NT2/D1 (cell line): ENCODE measurements at regions not wholly inside any gene's neighbourhood (a gene's known extent, or its start where the extent isn't known, plus 50 kb on each side); places are given as distances from the start of the nearest gene placed in this dataset.

ENCODE experiments used
- DNase-seq: peaks from one replicate; pipeline ENCODE4 v3.0.0-alpha.2; 2011; ENCODE audit warnings: low read depth, low spot score
- H3K27me3 ChIP-seq: 2 replicates; pipeline ENCODE4 v1.6.0; 2011; ENCODE audit warnings: mild to moderate bottlenecking; ENCODE audit not compliant: insufficient read length, insufficient read depth
- H3K36me3 ChIP-seq: 2 replicates; pipeline ENCODE4 v1.6.1; 2011; ENCODE audit warnings: mild to moderate bottlenecking, low read length, mixed read lengths; ENCODE audit not compliant: insufficient read depth, insufficient read length
- H3K4me1 ChIP-seq: 2 replicates; pipeline ENCODE4 v1.5.1; 2011; ENCODE audit not compliant: insufficient read depth, insufficient read length
- H3K4me3 ChIP-seq: 2 replicates; pipeline ENCODE4 v1.5.1; 2011; ENCODE audit warnings: low read depth; ENCODE audit not compliant: insufficient read length
- H3K9ac ChIP-seq: 2 replicates; pipeline ENCODE4 v1.6.0; 2011; ENCODE audit warnings: low read depth; ENCODE audit not compliant: insufficient read length
- H3K9me3 ChIP-seq: 2 replicates; pipeline ENCODE4 v1.5.1; 2011; ENCODE audit warnings: mild to moderate bottlenecking, low read length; ENCODE audit not compliant: insufficient read depth
- SUZ12 ChIP-seq: IDR thresholded peaks from 2 replicates; pipeline ENCODE4 v1.6.1; 2011; ENCODE audit not compliant: insufficient read length, insufficient read depth; ENCODE audit errors: extremely low read depth
- YY1 ChIP-seq: IDR thresholded peaks from 2 replicates; pipeline ENCODE4 v1.6.1; 2011; ENCODE audit not compliant: insufficient read length, insufficient read depth
- ZNF274 ChIP-seq: IDR thresholded peaks from 2 replicates; pipeline ENCODE4 v1.6.1; 2011; ENCODE audit warnings: mild to moderate bottlenecking, low read depth, low read length

DNA sequence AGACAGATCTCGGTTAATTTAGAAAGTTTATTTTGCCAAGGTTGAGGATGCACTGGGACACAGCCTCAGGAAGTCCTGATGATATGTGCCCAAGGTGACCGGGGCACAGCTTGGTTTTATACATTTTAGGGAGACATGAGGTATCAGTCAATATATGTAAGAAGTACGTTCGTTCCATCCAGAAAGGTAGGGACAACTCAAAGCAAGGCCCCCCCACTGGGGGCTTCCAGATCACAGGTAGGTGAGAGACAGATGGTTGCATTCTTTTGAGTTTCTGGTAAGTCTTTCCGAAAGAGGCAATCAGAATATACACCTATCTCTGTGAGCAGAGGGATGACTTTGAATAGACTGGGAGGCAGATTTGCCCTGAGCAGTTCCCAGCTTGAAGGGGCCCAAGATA, 60.4 kb upstream of the VTCN1 start:
- Histone ChIP-seq H3K9ac (no peak overlapping the region), H3K4me3 (no peak overlapping the region), H3K4me1 (peaks cover 4% of the 10 kb centered on the region), H3K36me3 (no peaks in the 10 kb centered on the region), H3K27me3 (no peaks in the 10 kb centered on the region), H3K9me3 (peaks cover 10% of the 10 kb centered on the region)
- no peak for TF ChIP-seq YY1
- no peak for TF ChIP-seq SUZ12
- no peak for TF ChIP-seq ZNF274
- DNase-seq, result no peak

DNA sequence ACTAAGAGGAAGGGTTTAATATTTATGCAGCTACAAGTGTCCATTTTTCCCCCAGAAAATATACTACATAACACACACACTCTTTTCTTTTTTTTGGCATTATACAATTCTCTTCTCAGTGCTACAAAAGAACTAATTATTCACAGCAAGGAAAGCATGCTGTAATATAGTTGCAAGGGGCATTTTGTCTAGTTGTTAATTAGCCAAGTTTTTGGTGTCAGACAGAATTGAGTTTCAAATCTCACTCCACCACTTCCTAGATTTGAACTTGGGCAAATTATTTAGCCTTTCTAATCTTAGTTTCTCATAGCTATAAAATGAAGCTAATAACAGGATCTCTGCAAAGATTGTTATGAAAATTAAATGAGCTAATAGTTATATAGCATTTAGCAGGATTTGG, 60.0 kb upstream of the VTCN1 start:
- no peak overlapping the region for H3K9ac ChIP-seq
- H3K4me1 ChIP-seq, result peaks cover 4% of the 10 kb centered on the region
- peaks cover 10% of the 10 kb centered on the region for H3K9me3 ChIP-seq

GRCh38 chr1:117268535-117269455, 58.1 kb upstream of the VTCN1 start:
- H3K9me3 ChIP-seq, result peaks cover 10% of the 10 kb centered on the region
- H3K9ac ChIP-seq, result no peak overlapping the region
- TF ChIP-seq YY1 (no peak), ZNF274 (no peak), SUZ12 (no peak)
- peak; percentile 68 for DNase-seq
- no peak overlapping the region for H3K4me3 ChIP-seq
- H3K27me3 ChIP-seq, result no peaks in the 10 kb centered on the region
- H3K36me3 ChIP-seq, result no peaks in the 10 kb centered on the region
- H3K4me1 ChIP-seq, result peaks cover 4% of the 10 kb centered on the region

More for the DNA sequence above, 60.0 kb upstream of the VTCN1 start:
- Histone ChIP-seq H3K27me3 (no peaks in the 10 kb centered on the region), H3K36me3 (no peaks in the 10 kb centered on the region), H3K4me3 (no peak overlapping the region)
- DNase-seq, result no peak
- no peak for TF ChIP-seq YY1
- no peak for TF ChIP-seq SUZ12
- no peak for TF ChIP-seq ZNF274

DNA sequence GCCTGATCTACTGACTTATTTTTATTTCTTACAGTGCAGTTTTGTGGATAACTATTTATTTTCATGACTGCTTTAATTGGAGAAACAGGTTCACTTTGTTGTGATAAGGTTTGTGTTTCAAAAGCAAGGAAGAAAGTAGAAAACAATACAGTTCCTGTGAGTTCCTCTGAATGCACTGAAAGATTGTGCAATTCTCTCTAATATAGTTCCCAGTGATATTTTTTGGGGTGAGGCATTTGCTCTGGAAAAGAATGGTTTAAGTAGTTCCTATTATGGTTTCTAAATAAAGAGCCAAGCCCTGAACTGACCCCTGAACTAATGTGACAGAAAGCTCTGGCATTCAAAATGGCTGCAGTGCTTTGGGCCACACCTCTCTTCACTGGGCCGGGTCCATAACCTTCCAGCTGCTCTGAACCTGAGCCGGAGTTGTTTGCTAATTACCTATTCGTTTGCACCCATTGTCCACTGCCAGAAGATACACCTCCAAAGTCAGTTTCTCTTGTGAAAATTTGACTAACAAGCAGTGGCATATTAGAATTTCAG, 56.6 kb upstream of the VTCN1 start:
- peaks cover 4% of the 10 kb centered on the region for H3K4me1 ChIP-seq
- no peaks in the 10 kb centered on the region for H3K9me3 ChIP-seq
- TF ChIP-seq YY1, result no peak
- no peak for TF ChIP-seq SUZ12
- no peak for TF ChIP-seq ZNF274

GRCh38 chr1:117262976-117263375, 52.2 kb upstream of the VTCN1 start:
- Histone ChIP-seq H3K9ac (no peak overlapping the region), H3K36me3 (no peaks in the 10 kb centered on the region), H3K9me3 (peaks cover 20% of the 10 kb centered on the region), H3K4me3 (no peak overlapping the region), H3K4me1 (no peaks in the 10 kb centered on the region), H3K27me3 (no peaks in the 10 kb centered on the region)
- DNase-seq, result no peak
- TF ChIP-seq YY1, result no peak
- TF ChIP-seq ZNF274, result no peak
- no peak for TF ChIP-seq SUZ12

More for the DNA sequence above, 56.6 kb upstream of the VTCN1 start:
- H3K9ac ChIP-seq, result no peak overlapping the region
- H3K36me3 ChIP-seq, result no peaks in the 10 kb centered on the region
- no peak overlapping the region for H3K4me3 ChIP-seq
- no peaks in the 10 kb centered on the region for H3K27me3 ChIP-seq
- no peak for DNase-seq

- H3K27me3 ChIP-seq, result no peaks in the 10 kb centered on the region
- no peak overlapping the region for H3K4me3 ChIP-seq
- no peak for DNase-seq
- no peaks in the 10 kb centered on the region for H3K4me1 ChIP-seq
- H3K36me3 ChIP-seq, result no peaks in the 10 kb centered on the region
- peaks cover 22% of the 10 kb centered on the region for H3K9me3 ChIP-seq
- H3K9ac ChIP-seq, result no peak overlapping the region
- TF ChIP-seq ZNF274 (no peak), YY1 (no peak)
Observed at GRCh38 chr1:117261424-117261785, 50.7 kb upstream of the VTCN1 start.

- Histone ChIP-seq H3K9me3 (peaks cover 22% of the 10 kb centered on the region), H3K4me3 (no peak overlapping the region), H3K9ac (no peak overlapping the region), H3K36me3 (no peaks in the 10 kb centered on the region), H3K27me3 (no peaks in the 10 kb centered on the region), H3K4me1 (no peaks in the 10 kb centered on the region)
- DNase-seq, result no peak
- no peak for TF ChIP-seq ZNF274
- no peak for TF ChIP-seq YY1
- no peak for TF ChIP-seq SUZ12
Observed at GRCh38 chr1:117260761-117261423, 50.2 kb upstream of the VTCN1 start.
